ENCODE measurements at regions not wholly inside any gene's neighbourhood (a gene's known extent, or its start where the extent isn't known, plus 50 kb on each side); places are given as distances from the start of the nearest gene placed in this dataset.

- no peaks in the 10 kb centered on the region for H3K79me2 ChIP-seq (ENCODE audit: insufficient read depth, low read length)
- no peaks in the 10 kb centered on the region for H4K20me1 ChIP-seq (ENCODE audit: insufficient read depth, low read length)
- DNase-seq (ENCODE audit: insufficient read length, low spot score, missing footprints): no peak
- peaks cover 22% of the 10 kb centered on the region for H3K4me1 ChIP-seq (ENCODE audit: insufficient read depth, low read length)
- H3K27me3 ChIP-seq (ENCODE audit: insufficient read depth, low read length): no peaks in the 10 kb centered on the region
- no peak overlapping the region for H3K4me2 ChIP-seq (ENCODE audit: insufficient read depth, low read length)
- TF ChIP-seq, protein P1, sequence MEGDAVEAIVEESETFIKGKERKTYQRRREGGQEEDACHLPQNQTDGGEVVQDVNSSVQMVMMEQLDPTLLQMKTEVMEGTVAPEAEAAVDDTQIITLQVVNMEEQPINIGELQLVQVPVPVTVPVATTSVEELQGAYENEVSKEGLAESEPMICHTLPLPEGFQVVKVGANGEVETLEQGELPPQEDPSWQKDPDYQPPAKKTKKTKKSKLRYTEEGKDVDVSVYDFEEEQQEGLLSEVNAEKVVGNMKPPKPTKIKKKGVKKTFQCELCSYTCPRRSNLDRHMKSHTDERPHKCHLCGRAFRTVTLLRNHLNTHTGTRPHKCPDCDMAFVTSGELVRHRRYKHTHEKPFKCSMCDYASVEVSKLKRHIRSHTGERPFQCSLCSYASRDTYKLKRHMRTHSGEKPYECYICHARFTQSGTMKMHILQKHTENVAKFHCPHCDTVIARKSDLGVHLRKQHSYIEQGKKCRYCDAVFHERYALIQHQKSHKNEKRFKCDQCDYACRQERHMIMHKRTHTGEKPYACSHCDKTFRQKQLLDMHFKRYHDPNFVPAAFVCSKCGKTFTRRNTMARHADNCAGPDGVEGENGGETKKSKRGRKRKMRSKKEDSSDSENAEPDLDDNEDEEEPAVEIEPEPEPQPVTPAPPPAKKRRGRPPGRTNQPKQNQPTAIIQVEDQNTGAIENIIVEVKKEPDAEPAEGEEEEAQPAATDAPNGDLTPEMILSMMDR (IDR thresholded peaks at IDR 0.05; ENCODE audit: extremely low read depth, low read depth, low read length): no peak
- H2AFZ ChIP-seq (ENCODE audit: low read length): peak overlapping the region; percentile 49
- no peak overlapping the region for H3K27ac ChIP-seq (ENCODE audit: low read depth, low read length)
- H3K36me3 ChIP-seq (ENCODE audit: insufficient read depth, low read length): no peaks in the 10 kb centered on the region
- no peak overlapping the region for H3K4me3 ChIP-seq (ENCODE audit: insufficient read depth, low read length)
- no peaks in the 10 kb centered on the region for H3K9me3 ChIP-seq (ENCODE audit: low read depth, low read length)
Measured at GRCh38 chr4:186806679-186807421, 83.2 kb upstream of the FAT1 start.

DNA sequence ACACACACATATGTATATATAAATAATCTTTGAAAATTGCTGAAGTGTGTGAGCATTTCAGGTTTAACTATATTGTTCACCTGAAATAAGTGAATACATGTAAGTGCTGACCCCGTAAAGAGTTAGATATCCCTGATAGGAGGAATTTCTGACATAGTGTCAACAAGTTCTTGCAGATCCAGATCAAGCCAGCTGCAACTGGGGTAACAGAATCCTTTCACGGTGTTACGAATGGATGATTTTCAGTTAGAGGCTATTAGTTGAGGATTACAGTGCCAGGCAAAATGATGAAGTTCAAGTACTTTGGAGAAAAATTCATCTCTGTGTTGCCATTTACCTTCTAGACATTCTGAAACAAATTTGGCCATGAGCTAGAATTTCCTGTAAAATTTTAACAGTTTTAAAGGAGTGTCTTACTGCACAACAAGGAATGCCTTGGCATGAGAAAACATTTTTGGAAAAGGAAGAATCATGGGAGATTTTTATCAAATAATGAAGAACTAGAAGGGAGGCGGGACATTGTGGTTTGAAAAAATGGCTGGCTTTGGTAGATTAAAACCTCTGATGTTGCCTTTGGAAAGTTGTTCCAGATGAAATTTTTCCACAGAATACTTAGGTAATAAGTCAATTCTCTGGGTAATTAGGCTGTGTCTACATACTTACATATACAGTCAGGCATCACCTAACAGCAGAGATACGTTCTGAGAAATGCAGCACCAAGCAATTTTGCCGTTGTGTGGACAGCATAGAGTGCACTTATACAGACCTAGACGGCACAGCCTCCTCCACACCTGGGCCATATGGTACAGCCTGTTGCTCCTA, 84.4 kb upstream of the FAT1 start:
- Histone ChIP-seq H3K4me3 (ENCODE audit: insufficient read depth, low read length) (peak overlapping the region; percentile 49), H3K4me2 (ENCODE audit: insufficient read depth, low read length) (peak overlapping the region; percentile 82), H3K4me1 (ENCODE audit: insufficient read depth, low read length) (peaks cover 22% of the 10 kb centered on the region), H3K36me3 (ENCODE audit: insufficient read depth, low read length) (no peaks in the 10 kb centered on the region), H3K27ac (ENCODE audit: low read depth, low read length) (peak overlapping the region; percentile 87), H3K27me3 (ENCODE audit: insufficient read depth, low read length) (no peaks in the 10 kb centered on the region), H3K9me3 (ENCODE audit: low read depth, low read length) (no peaks in the 10 kb centered on the region), H2AFZ (ENCODE audit: low read length) (peak overlapping the region; percentile 66), H4K20me1 (ENCODE audit: insufficient read depth, low read length) (no peaks in the 10 kb centered on the region), H3K79me2 (ENCODE audit: insufficient read depth, low read length) (no peaks in the 10 kb centered on the region)
- TF ChIP-seq, protein P1 (IDR thresholded peaks at IDR 0.05; ENCODE audit: extremely low read depth, low read depth, low read length): no peak
- no peak for DNase-seq (ENCODE audit: insufficient read length, low spot score, missing footprints)

DNA sequence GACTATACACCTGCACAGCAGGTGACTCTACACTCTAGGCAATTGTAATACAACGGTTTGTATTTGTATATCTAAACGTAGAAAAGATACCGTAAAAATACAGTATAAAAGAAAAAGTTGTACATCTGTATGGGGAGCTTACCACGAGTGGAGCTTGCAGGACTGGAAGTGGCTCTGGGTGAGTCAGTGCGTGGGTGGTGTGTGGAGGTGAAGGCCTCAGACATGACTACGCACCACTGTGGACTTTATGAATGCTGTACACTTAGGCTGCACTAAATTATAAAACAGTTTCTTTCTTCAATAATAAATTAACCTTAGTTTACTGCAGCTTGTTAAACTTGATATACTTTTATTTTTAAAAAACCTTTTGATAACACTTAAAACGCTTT, 85.0 kb upstream of the FAT1 start:
- no peaks in the 10 kb centered on the region for H3K79me2 ChIP-seq (ENCODE audit: insufficient read depth, low read length)
- H3K27me3 ChIP-seq (ENCODE audit: insufficient read depth, low read length): no peaks in the 10 kb centered on the region
- H3K36me3 ChIP-seq (ENCODE audit: insufficient read depth, low read length): no peaks in the 10 kb centered on the region
- TF ChIP-seq, protein P1 (IDR thresholded peaks at IDR 0.05; ENCODE audit: extremely low read depth, low read depth, low read length): no peak
- peak overlapping the region; percentile 82 for H3K4me2 ChIP-seq (ENCODE audit: insufficient read depth, low read length)
- no peaks in the 10 kb centered on the region for H3K9me3 ChIP-seq (ENCODE audit: low read depth, low read length)
- peak overlapping the region; percentile 49 for H3K4me3 ChIP-seq (ENCODE audit: insufficient read depth, low read length)
- peak overlapping the region; percentile 87 for H3K27ac ChIP-seq (ENCODE audit: low read depth, low read length)
- DNase-seq (ENCODE audit: insufficient read length, low spot score, missing footprints): no peak
- peak overlapping the region; percentile 58 for H2AFZ ChIP-seq (ENCODE audit: low read length)
- no peaks in the 10 kb centered on the region for H4K20me1 ChIP-seq (ENCODE audit: insufficient read depth, low read length)
- H3K4me1 ChIP-seq (ENCODE audit: insufficient read depth, low read length): peaks cover 22% of the 10 kb centered on the region

DNA sequence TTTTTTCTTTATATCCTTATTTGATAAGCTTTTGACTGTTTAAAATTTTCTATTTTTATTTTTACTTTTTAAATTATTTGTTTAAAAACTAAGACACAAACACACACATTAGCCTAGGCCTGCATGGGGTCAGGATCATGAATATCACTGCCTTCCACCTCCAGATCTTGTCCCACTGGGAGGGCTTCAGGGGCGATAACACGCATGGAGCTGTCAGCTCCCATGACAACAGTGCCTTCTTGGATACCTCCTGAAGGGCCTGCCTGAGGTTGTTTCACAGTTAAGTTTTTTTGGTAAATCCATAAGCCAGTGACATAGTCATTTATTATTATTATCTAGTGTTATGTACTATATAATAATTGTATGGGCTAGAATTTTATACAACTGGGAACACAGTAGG, 85.4 kb upstream of the FAT1 start:
- Histone ChIP-seq H3K9me3 (ENCODE audit: low read depth, low read length) (no peaks in the 10 kb centered on the region), H4K20me1 (ENCODE audit: insufficient read depth, low read length) (no peaks in the 10 kb centered on the region), H3K27ac (ENCODE audit: low read depth, low read length) (peak overlapping the region; percentile 87), H3K79me2 (ENCODE audit: insufficient read depth, low read length) (no peaks in the 10 kb centered on the region), H3K4me3 (ENCODE audit: insufficient read depth, low read length) (no peak overlapping the region), H3K36me3 (ENCODE audit: insufficient read depth, low read length) (no peaks in the 10 kb centered on the region), H3K4me2 (ENCODE audit: insufficient read depth, low read length) (peak overlapping the region; percentile 24), H2AFZ (ENCODE audit: low read length) (peak overlapping the region; percentile 35), H3K27me3 (ENCODE audit: insufficient read depth, low read length) (no peaks in the 10 kb centered on the region), H3K4me1 (ENCODE audit: insufficient read depth, low read length) (peaks cover 22% of the 10 kb centered on the region)
- TF ChIP-seq, protein P1 (IDR thresholded peaks at IDR 0.05; ENCODE audit: extremely low read depth, low read depth, low read length): no peak
- DNase-seq (ENCODE audit: insufficient read length, low spot score, missing footprints): no peak
